Testis (tissue), 2 donors: ENCODE measurements at regions not wholly inside any gene's neighbourhood (a gene's known extent, or its start where the extent isn't known, plus 50 kb on each side); places are given as distances from the start of the nearest gene placed in this dataset.

Source experiments
- POLR2A ChIP-seq: fragments of 450-650 bp; IDR thresholded peaks from one replicate; pipeline ENCODE4 v1.6.1; 2017; ENCODE audit warnings: antibody characterized with exemption, mild to moderate bottlenecking, moderate library complexity
- TF ChIP-seq, protein P1 (sequence below), 3 experiments: fragments of 450-650 bp in 2 of 3; fragments of 200-600 bp in 1 of 3; sonication (generic) in 1 of 3; IDR thresholded peaks; one replicate each; pipeline ENCODE4 v1.5.1; 2016 to 2019; ENCODE audit warnings: antibody characterized with exemption in 3 of 3, mild to moderate bottlenecking in 2 of 3, moderate library complexity in 1 of 3

DNA sequence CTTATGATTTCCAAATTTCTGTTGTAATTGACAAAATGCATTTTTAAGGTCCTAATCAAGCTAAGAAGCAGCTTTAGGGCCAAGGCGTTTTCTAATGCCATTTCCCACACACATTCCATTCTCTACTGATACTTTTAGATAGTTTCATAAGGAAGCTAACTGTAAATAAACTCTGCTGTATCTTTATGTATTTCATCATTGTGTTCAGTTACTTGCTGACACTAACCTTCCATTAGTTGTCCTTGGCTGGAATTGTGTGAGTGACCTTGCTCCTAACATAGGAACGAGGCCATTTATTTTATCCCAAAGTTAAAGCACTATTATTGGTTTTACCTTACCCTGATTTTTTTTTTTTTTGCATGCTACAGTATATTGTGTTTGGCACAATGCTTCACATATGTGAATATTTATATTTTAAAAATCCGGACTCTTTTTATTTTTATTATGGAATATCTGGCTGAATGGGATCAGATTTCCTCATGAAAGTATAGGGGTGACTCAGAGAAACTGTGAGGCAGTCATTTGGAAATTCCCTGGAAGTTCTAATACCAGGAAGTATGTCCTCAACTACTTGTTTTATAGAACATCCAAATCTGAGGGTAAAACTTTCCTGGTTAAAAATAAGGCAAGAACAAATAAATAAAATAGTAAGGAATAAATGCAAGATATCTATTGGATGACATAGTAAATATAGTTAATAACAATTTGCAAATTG lies 62.7 kb upstream of the SORBS2 start:
- no peak for TF ChIP-seq POLR2A
- TF ChIP-seq, protein P1, sequence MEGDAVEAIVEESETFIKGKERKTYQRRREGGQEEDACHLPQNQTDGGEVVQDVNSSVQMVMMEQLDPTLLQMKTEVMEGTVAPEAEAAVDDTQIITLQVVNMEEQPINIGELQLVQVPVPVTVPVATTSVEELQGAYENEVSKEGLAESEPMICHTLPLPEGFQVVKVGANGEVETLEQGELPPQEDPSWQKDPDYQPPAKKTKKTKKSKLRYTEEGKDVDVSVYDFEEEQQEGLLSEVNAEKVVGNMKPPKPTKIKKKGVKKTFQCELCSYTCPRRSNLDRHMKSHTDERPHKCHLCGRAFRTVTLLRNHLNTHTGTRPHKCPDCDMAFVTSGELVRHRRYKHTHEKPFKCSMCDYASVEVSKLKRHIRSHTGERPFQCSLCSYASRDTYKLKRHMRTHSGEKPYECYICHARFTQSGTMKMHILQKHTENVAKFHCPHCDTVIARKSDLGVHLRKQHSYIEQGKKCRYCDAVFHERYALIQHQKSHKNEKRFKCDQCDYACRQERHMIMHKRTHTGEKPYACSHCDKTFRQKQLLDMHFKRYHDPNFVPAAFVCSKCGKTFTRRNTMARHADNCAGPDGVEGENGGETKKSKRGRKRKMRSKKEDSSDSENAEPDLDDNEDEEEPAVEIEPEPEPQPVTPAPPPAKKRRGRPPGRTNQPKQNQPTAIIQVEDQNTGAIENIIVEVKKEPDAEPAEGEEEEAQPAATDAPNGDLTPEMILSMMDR (IDR thresholded peaks at IDR 0.05) = no peak
